NCI-H226 (cell line): ENCODE measurements at regions not wholly inside any gene's neighbourhood (a gene's known extent, or its start where the extent isn't known, plus 50 kb on each side); places are given as distances from the start of the nearest gene placed in this dataset.

Experiments used
- DNase-seq: peaks from one replicate; pipeline ENCODE4 v3.0.0-alpha.2; 2015

GRCh38 chr3:65230261-65231139 is 542.7 kb upstream of the ADAMTS9 start:
- no peak for DNase-seq

- DNase-seq = no peak
Observed at GRCh38 chr3:65226287-65226686, 538.5 kb upstream of the ADAMTS9 start.

GRCh38 chr3:65210026-65210814 is 522.4 kb upstream of the ADAMTS9 start:
- DNase-seq = no peak

GRCh38 chr3:65202395-65202794 is 514.6 kb upstream of the ADAMTS9 start:
- DNase-seq = no peak

- DNase-seq = no peak
Observed at GRCh38 chr3:65201926-65202325, 514.1 kb upstream of the ADAMTS9 start.

GRCh38 chr3:65200310-65200970 is 512.6 kb upstream of the ADAMTS9 start:
- no peak for DNase-seq

GRCh38 chr3:65196663-65197062 is 508.9 kb upstream of the ADAMTS9 start:
- peak; percentile 38 for DNase-seq

GRCh38 chr3:65195211-65196006 is 507.6 kb upstream of the ADAMTS9 start:
- no peak for DNase-seq

- DNase-seq = no peak
Observed at GRCh38 chr3:65194744-65195143, 506.9 kb upstream of the ADAMTS9 start.

- DNase-seq = no peak
Observed at GRCh38 chr3:65194047-65194714, 506.4 kb upstream of the ADAMTS9 start.

GRCh38 chr3:65193531-65193930 is 505.7 kb upstream of the ADAMTS9 start:
- no peak for DNase-seq

- DNase-seq = no peak
Observed at GRCh38 chr3:65190111-65190510, 502.3 kb upstream of the ADAMTS9 start.

GRCh38 chr3:65186268-65186667 is 498.5 kb upstream of the ADAMTS9 start:
- no peak for DNase-seq

GRCh38 chr3:65182682-65183081 is 494.9 kb upstream of the ADAMTS9 start:
- no peak for DNase-seq

- DNase-seq = no peak
Observed at GRCh38 chr3:65182085-65182484, 494.3 kb upstream of the ADAMTS9 start.

- DNase-seq = no peak
Observed at GRCh38 chr3:65181391-65181871, 493.6 kb upstream of the ADAMTS9 start.

GRCh38 chr3:65178703-65179102 is 490.9 kb upstream of the ADAMTS9 start:
- peak; percentile 15 for DNase-seq

GRCh38 chr3:65177960-65178376 is 490.2 kb upstream of the ADAMTS9 start:
- no peak for DNase-seq

GRCh38 chr3:65174713-65175112 is 486.9 kb upstream of the ADAMTS9 start:
- no peak for DNase-seq

GRCh38 chr3:65173841-65174240 is 486.0 kb upstream of the ADAMTS9 start:
- no peak for DNase-seq

GRCh38 chr3:65172209-65172608 is 484.4 kb upstream of the ADAMTS9 start:
- DNase-seq = no peak
